Cardiac fibroblast (primary cell): ENCODE measurements at regions not wholly inside any gene's neighbourhood (a gene's known extent, or its start where the extent isn't known, plus 50 kb on each side); places are given as distances from the start of the nearest gene placed in this dataset.

Experiments
- DNase-seq, 2 donors: peaks; one replicate each; pipeline versions ENCODE4 v3.0.0 to v3.0.0-alpha.2; 2010; ENCODE audit warnings: low read depth in 2 of 2
- H3K4me3 ChIP-seq, 2 donors: replicated peaks in 1 of 2; 1 replicate in 1 of 2; 2 replicates in 1 of 2; pipeline ENCODE4 v1.5.1; 2011; ENCODE audit warnings: low read depth in 2 of 2, low read length in 2 of 2, mild to moderate bottlenecking in 2 of 2, moderate library complexity in 1 of 2
- CTCF ChIP-seq: IDR thresholded peaks from one replicate; pipeline ENCODE4 v1.5.1; 2011; ENCODE audit warnings: low read depth, mild to moderate bottlenecking, low read length, inconsistent platforms

GRCh38 chr3:22491344-22491743 is 711.8 kb upstream of the UBE2E2 start:
- peak in 1 of 2 donors; percentile 59 for DNase-seq
- no peak overlapping the region for H3K4me3 ChIP-seq
- TF ChIP-seq CTCF, result no peak

- no peak overlapping the region for H3K4me3 ChIP-seq
- DNase-seq, result no peak
- no peak for TF ChIP-seq CTCF
These were observed 710.8 kb upstream of the UBE2E2 start for GRCh38 chr3:22492342-22492741.

GRCh38 chr3:22495241-22495640 is 707.9 kb upstream of the UBE2E2 start:
- DNase-seq, result no peak
- TF ChIP-seq CTCF, result no peak

GRCh38 chr3:22495791-22496190 is 707.3 kb upstream of the UBE2E2 start:
- no peak overlapping the region for H3K4me3 ChIP-seq
- TF ChIP-seq CTCF, result no peak
- DNase-seq, result peak in 1 of 2 donors; percentile 19

More at GRCh38 chr3:22495241-22495640, 707.9 kb upstream of the UBE2E2 start:
- H3K4me3 ChIP-seq, result no peak overlapping the region

GRCh38 chr3:22496641-22497040 is 706.5 kb upstream of the UBE2E2 start:
- no peak for TF ChIP-seq CTCF
- peak in 1 of 2 donors; percentile 51 for DNase-seq
- no peak overlapping the region for H3K4me3 ChIP-seq

- no peak for TF ChIP-seq CTCF
- H3K4me3 ChIP-seq, result no peak overlapping the region
- DNase-seq, result no peak
These were observed 696.3 kb upstream of the UBE2E2 start for GRCh38 chr3:22506871-22507270.

GRCh38 chr3:22507709-22508108 is 695.4 kb upstream of the UBE2E2 start:
- no peak for DNase-seq
- no peak for TF ChIP-seq CTCF

More at GRCh38 chr3:22507709-22508108, 695.4 kb upstream of the UBE2E2 start:
- no peak overlapping the region for H3K4me3 ChIP-seq
